GM12878 (cell line): ENCODE measurements at regions not wholly inside any gene's neighbourhood (a gene's known extent, or its start where the extent isn't known, plus 50 kb on each side); places are given as distances from the start of the nearest gene placed in this dataset.

Experiments used
- BCL11A ChIP-seq: IDR thresholded peaks from 2 replicates; pipeline ENCODE4 v1.6.1; 2011; ENCODE audit warnings: low read depth, low read length
- BCL3 ChIP-seq: IDR thresholded peaks from 2 replicates; pipeline ENCODE4 v1.6.1; 2011; ENCODE audit warnings: borderline replicate concordance, low read depth, mild to moderate bottlenecking, moderate library complexity, low read length; ENCODE audit not compliant: insufficient read depth, poor library complexity, severe bottlenecking
- BHLHE40 ChIP-seq, 2 experiments: fragments of 450-650 bp in 1 of 2; IDR thresholded peaks; 2 replicates each; pipeline ENCODE4 v1.6.1; 2011 to 2017; ENCODE audit warnings: low read depth in 2 of 2, borderline replicate concordance in 1 of 2, improper control_type of control experiment in 1 of 2, low read length in 1 of 2, mild to moderate bottlenecking in 1 of 2
- CHD2 ChIP-seq: IDR thresholded peaks from 2 replicates; pipeline ENCODE4 v1.6.1; 2011; ENCODE audit warnings: low read depth, low read length, improper control_type of control experiment, borderline replicate concordance
- EED ChIP-seq: sonication (generic); IDR thresholded peaks from 2 replicates; pipeline ENCODE4 v1.6.1; 2016; ENCODE audit warnings: antibody characterized with exemption, low read depth
- NR2C2 ChIP-seq: IDR thresholded peaks from 2 replicates; pipeline ENCODE4 v1.6.1; 2011; ENCODE audit warnings: borderline replicate concordance, low read depth; ENCODE audit not compliant: control insufficient read depth, insufficient read length
- PAX8 ChIP-seq: fragments of 450-650 bp; IDR thresholded peaks from 2 replicates; pipeline ENCODE4 v1.6.1; 2017; ENCODE audit warnings: mild to moderate bottlenecking, moderate library complexity
- RBBP5 ChIP-seq: fragments of 200-600 bp; sonication (generic); conservative IDR thresholded peaks from 2 replicates; pipeline ENCODE4 v1.6.1; 2016
- SIX5 ChIP-seq: IDR thresholded peaks from 2 replicates; pipeline ENCODE4 v1.6.1; 2011; ENCODE audit warnings: mild to moderate bottlenecking, low read depth, low read length, moderate library complexity; ENCODE audit not compliant: severe bottlenecking
- SMAD1 ChIP-seq: fragments of 450-650 bp; IDR thresholded peaks from 2 replicates; pipeline ENCODE4 v1.6.1; 2018; ENCODE audit warnings: mild to moderate bottlenecking, low read depth; ENCODE audit not compliant: partially characterized antibody
- TBL1XR1 ChIP-seq: IDR thresholded peaks from 2 replicates; pipeline ENCODE4 v1.6.1; 2012; ENCODE audit warnings: low read depth, low read length, improper control_type of control experiment
- ZBED1 ChIP-seq: IDR thresholded peaks from 2 replicates; pipeline ENCODE4 v1.6.1; 2016; ENCODE audit warnings: borderline replicate concordance
- ZBTB11 ChIP-seq: fragments of 450-650 bp; formaldehyde crosslinking; IDR thresholded peaks from 2 replicates; pipeline ENCODE4 v1.5.0; 2022; ENCODE audit warnings: mild to moderate bottlenecking, missing genetic modification characterization
- ZBTB4 ChIP-seq: fragments of 450-650 bp; formaldehyde crosslinking; IDR thresholded peaks from 2 replicates; pipeline ENCODE4 v1.4.0; 2022; ENCODE audit warnings: mild to moderate bottlenecking, moderate library complexity
- ZBTB40 ChIP-seq: fragments of 450-650 bp; IDR thresholded peaks from 2 replicates; pipeline ENCODE4 v1.6.1; 2016; ENCODE audit warnings: mild to moderate bottlenecking, moderate library complexity, borderline replicate concordance
- TF ChIP-seq, protein P1 (sequence below): IDR thresholded peaks from 2 replicates; pipeline ENCODE4 v1.6.1; 2011; ENCODE audit warnings: low read depth, mild to moderate bottlenecking, low read length, moderate library complexity, borderline replicate concordance; ENCODE audit errors: extremely low read depth

DNA sequence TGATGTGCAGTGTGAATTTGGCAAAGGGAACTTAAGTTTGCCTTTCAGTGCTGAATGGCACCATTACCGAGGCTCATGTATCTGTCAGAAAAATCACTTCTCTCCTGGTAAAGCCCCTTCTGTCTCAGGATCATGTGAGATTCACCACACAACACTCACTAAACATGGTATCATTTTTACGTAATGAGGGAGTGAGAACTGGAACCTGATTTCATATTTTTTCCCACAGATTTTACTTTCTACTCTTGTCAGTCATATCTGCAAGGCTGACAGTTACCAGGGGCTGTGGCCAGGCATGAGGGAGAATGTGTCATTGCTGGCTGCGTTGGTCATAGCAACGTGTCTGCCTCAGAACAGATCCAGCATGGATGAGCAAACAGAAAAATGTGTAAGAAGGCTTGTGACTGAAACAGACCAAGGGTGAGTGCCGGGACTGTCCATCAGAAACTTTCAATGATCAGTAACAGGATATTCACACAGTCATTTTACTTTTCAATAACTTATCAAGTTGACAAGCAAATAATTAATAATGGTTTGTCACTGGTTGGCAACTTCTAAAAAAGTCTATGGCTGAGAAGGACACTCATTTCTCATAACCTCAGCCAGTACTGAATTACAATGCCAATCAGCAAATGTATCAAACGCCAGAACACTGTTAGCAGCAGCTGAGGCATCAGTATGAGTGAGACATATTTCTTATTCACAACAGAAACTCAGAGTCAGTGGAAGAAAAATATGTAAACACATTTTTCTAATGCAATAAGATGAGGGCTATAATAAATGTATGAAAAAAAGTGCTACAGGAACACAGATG is 100.5 kb downstream of the CDC42EP3 start (continued):
- no peak for TF ChIP-seq NR2C2
- TF ChIP-seq, protein P1, sequence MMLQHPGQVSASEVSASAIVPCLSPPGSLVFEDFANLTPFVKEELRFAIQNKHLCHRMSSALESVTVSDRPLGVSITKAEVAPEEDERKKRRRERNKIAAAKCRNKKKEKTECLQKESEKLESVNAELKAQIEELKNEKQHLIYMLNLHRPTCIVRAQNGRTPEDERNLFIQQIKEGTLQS, result no peak
- peak; percentile 98 for TF ChIP-seq BCL3
- no peak for TF ChIP-seq SIX5
- TF ChIP-seq ZBTB40, result no peak
- peak; percentile 98 for TF ChIP-seq ZBED1
- no peak for TF ChIP-seq RBBP5
- no peak for TF ChIP-seq ZBTB11
- peak; percentile 86 for TF ChIP-seq SMAD1
- peak; percentile 81 for TF ChIP-seq CHD2
- TF ChIP-seq TBL1XR1, result no peak
- TF ChIP-seq BHLHE40 (IDR thresholded peaks at IDR 0.05; ENCODE audit: borderline replicate concordance in 1 of 2, low read depth in 2 of 2, low read length in 1 of 2), result peak; percentile 77 to 87
- peak; percentile 95 for TF ChIP-seq EED
- no peak for TF ChIP-seq ZBTB4 (CRISPR knock-in tag)
- TF ChIP-seq BCL11A, result peak; percentile 65
- no peak for TF ChIP-seq PAX8
